GM13976 (cell line): ENCODE measurements at regions not wholly inside any gene's neighbourhood (a gene's known extent, or its start where the extent isn't known, plus 50 kb on each side); places are given as distances from the start of the nearest gene placed in this dataset.
"Not testable (repeated sequence)": the region's sequence is repeated elsewhere in the genome, so short reads cannot be mapped to it uniquely, and the experiment has no call there.

Experiments
- DNase-seq: peaks from one replicate; pipeline ENCODE4 v3.0.0; 2012; ENCODE audit warnings: low spot score
- CTCF ChIP-seq: IDR thresholded peaks from 2 replicates; pipeline ENCODE4 v1.5.1; 2012; ENCODE audit warnings: borderline replicate concordance, mild to moderate bottlenecking; ENCODE audit not compliant: insufficient read depth; ENCODE audit errors: extremely low read depth, missing control alignments, control extremely low read depth
- in situ Hi-C: fragments of 300-500 bp; cut with MboI; formaldehyde crosslinking; loops from one replicate; pipeline ENCODE4 v1.12.0; 2022; ENCODE audit warnings: low sequenced_read_pairs, mixed read lengths, inconsistent platforms; ENCODE audit not compliant: unreplicated experiment

- no peak for TF ChIP-seq CTCF
- in situ Hi-C loops, result no loop called here
- no peak for DNase-seq
Observed at GRCh38 chr1:118815909-118816308, 172.2 kb downstream of the TBX15 start.

GRCh38 chr1:118812555-118812954 is 175.6 kb downstream of the TBX15 start:
- no peak for DNase-seq
- no peak for TF ChIP-seq CTCF
- in situ Hi-C loops, result no loop called here

- in situ Hi-C loops, result no loop called here
- TF ChIP-seq CTCF, result no peak
- no peak for DNase-seq
Observed at GRCh38 chr1:118811156-118811555, 177.0 kb downstream of the TBX15 start.

- in situ Hi-C loops, result no loop called here
- TF ChIP-seq CTCF, result no peak
- DNase-seq, result no peak
Observed at GRCh38 chr1:118809586-118809985, 178.6 kb downstream of the TBX15 start.

GRCh38 chr1:118803128-118803527 is 185.0 kb downstream of the TBX15 start:
- DNase-seq, in situ Hi-C loops: not testable (repeated sequence)

GRCh38 chr1:118791094-118791691 is 196.9 kb downstream of the TBX15 start:
- no peak for DNase-seq
- in situ Hi-C loops, result no loop called here
- no peak for TF ChIP-seq CTCF

- in situ Hi-C loops, result loop anchor here (10.0 kb wide), 1 partner anchor 56 kb away; no protein-coding TSS in a partner anchor
- no peak for DNase-seq
- TF ChIP-seq CTCF, result no peak
Observed at GRCh38 chr1:118788463-118788862, 199.7 kb downstream of the TBX15 start.
